Brain pericyte (primary cell): ENCODE measurements at regions not wholly inside any gene's neighbourhood (a gene's known extent, or its start where the extent isn't known, plus 50 kb on each side); places are given as distances from the start of the nearest gene placed in this dataset.

ENCODE experiments used
- DNase-seq: peaks from one replicate; pipeline ENCODE4 v3.0.0-alpha.2; 2012; ENCODE audit warnings: low read depth, low spot score

DNA sequence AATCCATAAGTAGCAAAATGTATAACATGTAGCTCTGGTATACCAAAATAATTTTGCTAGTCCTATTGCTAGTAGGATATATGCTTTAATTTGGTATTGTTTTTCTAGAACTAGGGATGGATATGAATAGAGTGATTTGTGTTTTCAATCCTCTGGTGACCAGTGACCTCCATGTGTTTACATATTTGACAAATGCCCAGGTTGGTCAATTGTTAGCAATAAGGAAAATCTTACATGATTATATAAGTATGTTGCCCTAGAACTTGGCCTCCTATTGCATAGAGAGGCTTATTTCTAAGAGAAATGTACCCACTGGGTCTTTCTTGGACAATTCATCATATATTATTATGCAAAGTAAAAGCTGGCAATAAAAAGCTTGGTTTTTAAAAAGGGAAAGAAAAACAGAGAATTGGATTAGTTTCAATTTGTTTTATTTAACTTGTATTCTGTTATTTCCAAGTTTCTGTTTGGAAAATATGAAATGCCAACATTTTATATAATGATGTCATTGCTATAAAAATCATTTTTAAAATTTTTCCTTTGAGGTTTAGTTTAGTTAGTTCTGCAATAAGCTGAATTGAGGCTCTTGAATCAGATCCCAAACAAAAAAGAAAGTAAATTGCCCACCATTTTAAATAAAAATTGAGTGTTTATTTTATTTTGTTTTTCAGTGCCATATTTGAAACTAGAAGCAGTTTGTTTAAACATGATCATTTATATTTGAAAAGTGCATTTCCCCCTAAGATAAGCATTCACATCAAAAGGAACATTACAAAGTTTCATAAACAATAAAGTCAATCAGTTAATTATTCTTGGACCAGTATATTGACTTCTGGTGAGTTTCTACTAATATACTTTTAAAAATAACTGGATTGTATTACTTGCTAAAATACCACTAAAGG is 210.9 kb downstream of the ZC3H11B start:
- DNase-seq = no peak

DNA sequence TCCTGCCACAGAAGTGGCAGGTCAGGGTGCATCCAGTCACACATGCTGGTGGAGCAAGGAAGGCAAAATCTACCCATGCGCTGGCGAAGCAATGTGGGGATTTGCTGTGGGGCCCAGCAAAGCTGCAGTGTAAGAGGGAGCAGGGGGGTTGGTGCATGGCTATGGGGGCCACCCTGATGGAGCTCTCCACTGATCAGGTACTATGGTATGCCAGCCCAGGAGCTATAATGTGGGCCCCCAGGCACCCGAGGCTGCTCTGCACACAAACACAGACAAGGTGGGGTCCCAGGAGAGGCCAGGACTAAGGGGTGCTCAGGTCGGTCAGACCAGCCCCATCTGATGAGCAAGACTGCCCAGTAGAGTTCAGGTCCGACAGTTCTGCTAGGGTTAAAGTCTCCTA is 213.5 kb downstream of the ZC3H11B start:
- no peak for DNase-seq

DNA sequence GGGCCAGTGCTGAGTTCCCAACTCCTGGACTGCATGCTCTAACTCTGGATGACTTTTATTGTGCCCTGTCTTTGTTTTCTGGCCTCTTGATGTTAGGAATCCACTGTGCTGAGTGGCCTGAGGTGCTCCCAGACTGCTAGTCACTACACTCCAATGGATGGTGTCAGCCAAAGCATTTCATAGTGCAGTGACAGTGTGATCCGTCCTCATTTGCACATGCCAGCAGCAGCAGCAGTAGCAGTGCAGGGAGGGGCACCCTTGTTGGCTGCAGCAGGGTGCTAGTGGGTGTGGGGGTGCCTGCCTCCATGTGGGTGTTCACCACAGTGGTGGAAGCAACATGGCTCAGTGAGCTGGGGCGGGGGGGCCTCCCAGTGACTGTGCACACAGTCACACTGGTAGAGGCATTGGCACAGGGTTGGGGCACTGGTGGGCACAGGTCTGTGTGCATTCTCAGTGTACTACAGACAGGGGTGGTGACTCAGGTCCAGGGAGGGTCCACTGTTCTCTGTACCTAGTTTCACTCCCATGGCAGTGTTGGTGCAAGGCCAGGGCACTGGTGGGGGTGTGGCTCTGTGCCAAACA is 214.0 kb downstream of the ZC3H11B start:
- no peak for DNase-seq

DNA sequence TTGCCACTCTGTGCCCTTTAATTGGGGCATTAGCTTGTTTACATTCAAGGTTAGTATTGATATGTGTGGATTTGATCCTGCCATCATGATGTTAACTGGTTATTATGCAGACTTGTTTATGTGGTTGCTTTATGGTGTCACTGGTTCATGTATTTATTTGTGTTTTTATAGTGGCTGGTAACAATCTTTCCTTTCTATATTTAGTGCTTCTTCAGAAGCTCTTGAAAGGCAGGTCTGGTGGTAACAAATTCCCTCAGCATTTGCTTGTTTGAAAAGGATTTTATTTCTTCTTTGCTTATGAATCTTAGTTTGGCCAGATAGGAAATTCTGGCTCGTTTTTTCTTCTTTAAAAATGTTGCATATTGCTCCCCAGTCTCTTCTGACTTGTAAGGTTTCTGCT is 215.4 kb downstream of the ZC3H11B start:
- no peak for DNase-seq

DNA sequence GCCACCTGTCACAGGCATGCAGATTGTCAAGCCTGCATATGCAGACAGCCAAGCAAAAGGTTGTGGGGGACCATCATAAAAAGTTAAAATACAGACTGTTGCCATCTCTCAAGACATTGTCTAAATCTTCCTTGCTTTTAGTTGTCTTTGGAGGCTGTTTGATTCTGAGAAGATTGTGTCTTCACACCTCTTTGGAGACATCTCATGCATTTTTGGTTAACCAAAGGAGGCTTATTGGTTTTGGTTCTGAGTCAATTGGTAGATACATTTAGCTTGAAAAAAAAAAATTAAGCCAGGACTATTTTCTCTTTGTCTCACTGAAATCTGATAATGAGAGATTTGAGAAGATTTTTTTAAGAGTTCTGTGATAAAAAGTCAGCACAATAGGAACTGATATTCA is 217.6 kb downstream of the LYPLAL1 start:
- DNase-seq = no peak

DNA sequence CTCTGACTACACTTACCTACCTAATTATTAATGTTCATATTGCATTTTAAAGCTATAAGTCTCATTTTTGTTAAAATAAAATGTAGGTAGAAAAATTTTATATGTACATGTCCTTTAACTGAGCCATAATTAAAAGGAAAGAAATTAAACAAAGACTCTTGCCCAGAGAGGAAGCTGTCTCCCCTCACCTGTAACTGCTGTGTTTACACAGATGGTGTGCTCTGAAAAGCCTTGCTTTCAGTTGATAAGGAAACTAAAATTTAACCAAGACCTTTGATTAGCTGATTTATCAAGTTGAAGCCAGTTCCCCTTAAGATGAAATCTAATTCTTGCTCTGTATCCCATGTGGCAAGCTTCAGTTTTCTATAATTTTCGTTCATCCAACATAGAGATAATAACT is 213.5 kb downstream of the LYPLAL1 start:
- no peak for DNase-seq

DNA sequence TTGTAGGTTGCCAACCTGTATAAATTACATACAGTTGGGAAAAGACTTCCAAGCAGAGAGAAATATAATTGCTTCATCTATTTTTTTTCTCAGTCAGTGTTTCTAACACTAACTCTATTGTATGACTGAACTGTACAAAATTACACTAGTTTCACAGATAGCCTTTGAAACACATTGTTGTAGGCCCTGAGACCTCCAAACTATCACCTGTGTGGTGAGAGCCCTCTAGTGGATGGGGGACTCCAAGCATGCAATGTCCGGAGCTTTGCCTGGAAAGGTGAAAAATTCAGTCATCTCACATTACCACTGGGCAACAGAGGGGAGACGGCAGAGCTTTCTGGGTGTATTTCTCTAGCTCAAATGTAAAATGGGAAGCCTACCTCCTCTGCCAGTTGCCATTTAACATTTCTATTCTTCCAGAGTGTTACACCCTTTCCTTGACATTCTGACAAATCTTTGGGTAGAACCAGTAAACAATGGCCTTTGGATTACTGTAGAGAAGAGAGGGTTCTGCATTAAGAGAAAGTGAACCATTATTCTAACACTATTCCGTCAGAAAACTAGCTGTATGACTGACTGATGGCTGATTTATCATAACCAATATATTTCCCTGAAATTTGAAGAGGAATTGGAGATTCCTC is 212.2 kb downstream of the LYPLAL1 start:
- peak; percentile 16 for DNase-seq

GRCh38 chr1:219383281-219383680 is 209.6 kb downstream of the LYPLAL1 start:
- DNase-seq = no peak

DNA sequence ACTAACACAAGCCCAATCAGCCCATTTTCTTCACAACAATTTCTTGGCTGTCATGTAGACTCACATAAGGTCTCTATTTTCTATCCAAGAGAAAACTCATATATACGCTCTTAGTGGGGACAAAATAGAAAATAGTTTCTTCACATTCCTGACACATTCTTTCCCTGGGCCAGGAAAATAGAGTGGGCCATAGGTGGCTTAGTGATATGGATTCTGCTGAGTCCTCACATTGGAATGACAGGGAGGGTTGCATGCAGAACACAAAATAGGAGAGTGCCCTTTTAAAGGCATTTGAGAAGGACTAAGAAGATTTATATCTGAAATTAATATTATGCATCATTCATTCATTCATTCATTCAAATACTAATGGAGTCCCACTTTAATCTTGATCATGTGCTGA is 207.7 kb downstream of the LYPLAL1 start:
- no peak for DNase-seq

GRCh38 chr1:219380463-219380862 is 206.8 kb downstream of the LYPLAL1 start:
- no peak for DNase-seq

DNA sequence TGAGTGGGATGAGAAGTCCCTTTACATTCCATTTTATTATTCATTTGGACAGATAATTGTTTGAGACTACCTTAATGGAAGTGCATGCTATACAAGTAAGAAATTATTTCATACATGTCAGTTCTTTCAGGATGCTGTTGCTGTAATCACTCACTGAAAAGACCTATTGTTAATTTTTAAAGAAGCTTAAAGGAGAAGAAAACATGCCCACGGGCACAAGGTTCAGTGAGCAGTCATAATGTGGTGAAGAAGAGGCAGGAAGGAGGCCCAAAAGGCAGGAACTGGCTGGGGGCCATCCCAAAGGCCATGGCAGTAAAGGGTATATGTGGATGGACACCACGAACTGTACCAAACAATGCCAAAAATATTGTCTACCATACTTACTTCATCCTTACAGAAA is 206.0 kb downstream of the LYPLAL1 start:
- DNase-seq = no peak

- DNase-seq = no peak
Observed at GRCh38 chr1:219374636-219375035, 201.0 kb downstream of the LYPLAL1 start.

DNA sequence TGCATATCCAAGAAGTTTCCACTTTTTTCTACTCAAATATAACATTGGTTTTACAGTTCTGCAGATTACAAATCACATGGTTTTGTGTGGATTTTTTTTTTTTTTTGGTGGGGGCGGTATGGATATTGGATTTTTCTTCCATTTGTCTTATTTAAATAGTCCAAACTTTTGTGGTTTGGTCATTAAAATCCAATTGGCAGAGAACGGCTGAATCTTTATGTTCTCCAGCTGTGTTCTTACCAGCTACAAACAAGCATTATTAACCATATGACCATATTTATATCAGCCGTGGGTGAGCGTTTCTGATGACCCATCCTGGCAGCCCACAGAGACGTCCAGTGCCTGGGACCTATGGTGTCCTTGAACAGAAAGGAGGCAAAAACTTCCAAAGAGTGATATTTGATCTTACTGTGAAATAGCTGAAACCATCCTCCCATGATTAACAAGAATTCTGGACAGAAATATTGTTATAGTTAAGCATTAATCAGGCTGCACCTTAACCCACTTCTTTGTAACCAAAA is 200.4 kb downstream of the LYPLAL1 start:
- no peak for DNase-seq

DNA sequence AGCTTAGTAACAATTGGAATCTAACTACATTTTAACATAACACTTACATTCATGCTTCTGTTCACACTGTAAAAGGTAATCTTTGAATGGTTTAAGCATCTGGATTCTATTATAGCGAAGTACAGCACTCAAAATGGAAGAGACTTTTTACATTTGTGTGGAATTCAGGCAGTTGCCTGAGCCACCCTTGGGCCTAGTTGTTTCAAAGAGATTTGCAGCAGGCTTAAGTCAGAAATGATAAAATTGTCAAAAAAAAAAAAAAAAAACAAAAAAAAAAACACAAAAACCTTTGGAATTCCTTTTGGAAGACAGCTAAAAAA is 199.9 kb downstream of the LYPLAL1 start:
- no peak for DNase-seq

- DNase-seq = no peak
Observed at GRCh38 chr1:219372916-219373615, 199.4 kb downstream of the LYPLAL1 start.

DNA sequence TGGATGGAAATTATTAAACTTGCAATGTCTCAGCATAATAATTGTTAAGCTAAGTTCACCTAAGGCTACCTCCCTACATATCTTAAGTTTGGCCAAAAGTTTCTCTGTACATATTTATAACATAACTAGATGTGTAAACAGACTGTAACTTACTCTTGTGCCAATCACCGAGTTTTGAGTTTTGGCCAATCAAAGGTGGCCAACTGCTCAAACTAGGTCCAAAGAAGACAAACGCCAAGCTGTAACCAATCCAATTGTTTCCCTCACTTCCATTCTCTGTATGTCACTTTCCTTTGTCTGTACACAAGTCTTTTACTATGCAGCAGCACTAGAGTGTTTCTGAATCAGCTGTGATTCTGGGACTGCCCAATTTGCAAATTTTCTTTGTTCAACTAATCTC is 197.8 kb downstream of the LYPLAL1 start:
- DNase-seq = no peak

GRCh38 chr1:219367496-219367895 is 193.8 kb downstream of the LYPLAL1 start:
- DNase-seq = no peak

DNA sequence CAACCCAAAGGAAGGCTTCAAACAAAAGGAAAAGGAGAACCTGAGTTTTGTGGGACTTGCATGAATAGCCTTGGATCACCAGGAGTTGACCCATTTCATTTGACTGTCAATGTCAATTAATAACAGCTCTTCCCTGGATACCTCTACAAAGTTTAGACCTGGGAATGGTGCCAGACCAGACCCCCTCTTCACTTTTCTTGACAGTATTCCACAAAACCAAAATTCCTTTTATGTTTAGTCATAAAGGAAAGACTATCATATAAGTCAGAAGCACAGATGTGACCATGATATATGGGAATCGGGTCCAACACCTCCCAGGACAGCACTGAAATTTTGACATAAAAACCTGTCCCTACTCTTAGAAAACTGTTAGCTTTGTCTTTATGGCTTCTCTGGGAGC is 191.8 kb downstream of the LYPLAL1 start:
- DNase-seq = no peak

- DNase-seq = no peak
Observed at GRCh38 chr1:219362702-219363101, 189.0 kb downstream of the LYPLAL1 start.

DNA sequence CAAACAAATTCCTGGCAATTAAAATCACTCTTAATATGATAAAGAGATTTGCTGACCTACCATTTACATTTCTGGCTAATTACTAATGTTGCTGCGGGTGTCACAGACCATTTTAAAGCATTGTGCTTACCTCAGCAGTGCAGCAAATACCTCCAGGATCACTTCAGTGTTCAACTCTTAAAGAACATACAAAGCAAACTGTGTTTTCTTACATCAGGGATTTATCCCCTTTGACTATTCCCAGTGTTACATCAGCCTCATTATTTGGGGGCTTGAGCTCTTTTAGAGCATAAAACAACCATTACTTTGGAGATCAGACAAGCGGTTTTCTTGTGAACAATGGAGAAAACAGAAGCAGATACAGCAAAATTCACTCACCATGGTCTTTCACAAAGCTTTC is 185.4 kb downstream of the LYPLAL1 start:
- DNase-seq = no peak

GRCh38 chr1:219358080-219358479 is 184.4 kb downstream of the LYPLAL1 start:
- DNase-seq = no peak

- no peak for DNase-seq
Observed at GRCh38 chr1:219354962-219355361, 181.3 kb downstream of the LYPLAL1 start.
